ENCODE measurements at regions not wholly inside any gene's neighbourhood (a gene's known extent, or its start where the extent isn't known, plus 50 kb on each side); places are given as distances from the start of the nearest gene placed in this dataset.

DNA sequence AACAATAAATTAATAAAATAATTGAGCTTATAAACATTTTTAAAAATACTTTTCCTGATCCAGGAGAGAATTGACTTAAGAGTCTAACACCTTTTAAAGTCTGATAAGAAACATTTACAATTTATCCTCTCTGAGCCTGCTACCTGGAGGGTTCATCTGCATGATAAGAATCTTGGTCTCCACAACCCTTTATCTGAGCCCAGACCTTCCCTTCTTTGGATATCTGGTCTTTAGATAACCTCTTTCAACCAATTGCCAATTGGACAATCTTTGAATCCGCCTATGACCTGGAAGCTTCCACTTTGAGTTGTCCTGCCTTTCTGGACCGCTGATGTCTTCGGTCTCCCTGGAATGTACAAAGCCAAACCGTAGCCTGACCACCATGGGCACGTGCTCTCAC is 1393.3 kb upstream of the TMEM132C start:
- TF ChIP-seq, protein P1, sequence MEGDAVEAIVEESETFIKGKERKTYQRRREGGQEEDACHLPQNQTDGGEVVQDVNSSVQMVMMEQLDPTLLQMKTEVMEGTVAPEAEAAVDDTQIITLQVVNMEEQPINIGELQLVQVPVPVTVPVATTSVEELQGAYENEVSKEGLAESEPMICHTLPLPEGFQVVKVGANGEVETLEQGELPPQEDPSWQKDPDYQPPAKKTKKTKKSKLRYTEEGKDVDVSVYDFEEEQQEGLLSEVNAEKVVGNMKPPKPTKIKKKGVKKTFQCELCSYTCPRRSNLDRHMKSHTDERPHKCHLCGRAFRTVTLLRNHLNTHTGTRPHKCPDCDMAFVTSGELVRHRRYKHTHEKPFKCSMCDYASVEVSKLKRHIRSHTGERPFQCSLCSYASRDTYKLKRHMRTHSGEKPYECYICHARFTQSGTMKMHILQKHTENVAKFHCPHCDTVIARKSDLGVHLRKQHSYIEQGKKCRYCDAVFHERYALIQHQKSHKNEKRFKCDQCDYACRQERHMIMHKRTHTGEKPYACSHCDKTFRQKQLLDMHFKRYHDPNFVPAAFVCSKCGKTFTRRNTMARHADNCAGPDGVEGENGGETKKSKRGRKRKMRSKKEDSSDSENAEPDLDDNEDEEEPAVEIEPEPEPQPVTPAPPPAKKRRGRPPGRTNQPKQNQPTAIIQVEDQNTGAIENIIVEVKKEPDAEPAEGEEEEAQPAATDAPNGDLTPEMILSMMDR (IDR thresholded peaks at IDR 0.05): no peak
- no peak for TF ChIP-seq POLR2AphosphoS5 (IDR thresholded peaks at IDR 0.05)
- TF ChIP-seq POLR2A (IDR thresholded peaks at IDR 0.05; ENCODE audit: low read depth): no peak
- no peak for TF ChIP-seq EP300 (IDR thresholded peaks at IDR 0.05)
